ENCODE measurements at regions not wholly inside any gene's neighbourhood (a gene's known extent, or its start where the extent isn't known, plus 50 kb on each side); places are given as distances from the start of the nearest gene placed in this dataset.
A peak's percentile ranks its signal among the peaks of the same experiment; 100 is the strongest.
"Not testable (repeated sequence)": the region's sequence is repeated elsewhere in the genome, so short reads cannot be mapped to it uniquely, and the experiment has no call there.

DNA sequence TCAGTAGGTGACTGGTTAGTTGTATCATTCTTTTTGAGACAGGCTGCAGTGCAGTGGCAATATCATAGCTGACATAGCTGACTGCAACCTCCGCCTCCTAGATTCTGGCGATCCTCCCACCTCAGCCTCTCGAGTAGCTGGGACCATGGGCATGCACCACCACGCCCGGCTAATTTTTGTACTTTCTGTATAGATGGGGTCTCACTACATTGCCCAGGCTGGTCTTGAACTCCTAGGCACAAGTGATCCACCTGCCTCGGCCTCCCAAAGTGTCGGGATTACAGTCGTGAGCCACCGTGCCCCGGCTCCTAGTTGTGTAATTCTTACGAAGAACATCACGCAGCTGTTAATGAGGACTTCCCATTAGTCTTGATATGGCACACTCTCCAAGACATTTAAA lies 123.4 kb upstream of the VKORC1L1 start:
- DNase-seq, result no peak

DNA sequence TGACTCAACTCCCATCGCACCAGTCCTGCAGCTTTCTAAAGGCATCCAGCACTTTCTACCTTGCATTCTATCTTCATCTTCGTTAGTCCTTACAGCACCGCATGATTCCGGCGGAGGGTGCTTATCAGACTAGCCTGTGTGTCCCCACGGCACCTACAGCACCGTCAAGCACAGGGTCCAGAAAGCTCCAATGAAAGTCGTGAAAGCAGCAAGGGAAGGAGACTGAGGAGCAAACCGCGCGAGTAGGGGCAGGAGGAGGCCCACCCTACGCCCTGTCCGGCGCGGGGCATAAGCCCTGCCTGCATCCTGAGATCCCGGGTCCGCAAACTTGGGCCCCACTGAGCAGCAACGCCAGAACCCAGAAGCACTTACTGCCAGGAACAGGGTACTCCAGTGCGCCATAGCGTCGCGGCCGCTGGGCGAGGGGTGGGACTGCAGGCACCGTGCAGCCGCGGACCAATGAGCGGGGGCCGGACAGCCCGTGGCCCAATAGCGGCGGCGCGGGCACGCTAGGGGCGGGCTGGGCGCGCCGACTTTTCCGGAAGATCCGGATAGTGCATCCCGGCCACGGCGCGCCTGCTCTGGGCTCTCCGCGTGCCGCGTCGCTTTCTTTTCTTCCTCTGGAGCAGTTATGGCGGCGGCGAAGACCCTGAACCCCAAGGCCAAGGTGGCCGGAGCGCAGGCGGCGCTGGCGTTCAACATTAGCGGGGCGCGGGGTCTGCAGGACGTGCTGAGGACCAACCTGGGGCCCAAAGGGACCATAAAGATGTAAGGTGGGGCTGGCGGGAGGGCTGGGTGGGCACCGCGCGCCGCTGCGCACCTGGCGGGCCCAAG lies 122.1 kb upstream of the VKORC1L1 start:
- DNase-seq, result peak; percentile 74

DNA sequence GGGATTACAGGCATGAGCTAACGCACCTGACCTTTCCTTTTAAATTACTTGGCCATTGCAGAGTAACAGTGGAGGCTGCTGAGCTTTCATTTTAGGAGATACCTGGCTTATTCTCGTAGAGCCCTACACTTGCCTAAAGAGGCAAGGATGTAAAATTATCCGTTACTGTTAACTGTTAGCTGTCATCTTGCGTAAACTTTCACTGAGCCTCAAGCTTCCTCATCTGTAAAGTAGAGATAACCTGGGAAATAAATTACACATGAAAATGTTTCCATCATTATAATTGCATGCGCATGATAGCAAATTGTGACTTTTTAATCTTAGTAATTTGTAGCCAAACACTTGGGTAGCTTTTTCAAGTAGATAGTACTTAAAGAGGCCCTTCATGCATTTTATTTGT lies 118.8 kb upstream of the VKORC1L1 start:
- not testable (repeated sequence) for DNase-seq

DNA sequence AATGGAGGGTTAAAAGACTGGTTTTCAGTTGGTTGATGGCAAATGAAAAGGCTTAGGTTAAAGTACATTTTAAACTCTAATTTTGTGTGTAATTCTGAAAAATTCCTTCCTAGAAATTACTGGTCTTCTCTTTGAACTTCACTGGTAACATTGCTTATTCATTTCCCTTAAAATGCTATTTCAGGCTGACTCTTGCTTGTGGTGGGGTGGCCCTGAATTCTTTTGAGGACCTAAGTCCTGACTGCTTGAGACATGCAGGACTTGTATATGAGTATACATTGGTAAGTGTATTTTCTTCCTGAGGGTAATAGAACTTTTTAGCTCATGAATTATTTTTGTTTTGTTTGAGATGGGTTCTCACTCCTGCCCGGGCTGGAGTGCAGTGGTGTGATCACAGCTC lies 113.9 kb upstream of the VKORC1L1 start:
- not testable (repeated sequence) for DNase-seq

DNA sequence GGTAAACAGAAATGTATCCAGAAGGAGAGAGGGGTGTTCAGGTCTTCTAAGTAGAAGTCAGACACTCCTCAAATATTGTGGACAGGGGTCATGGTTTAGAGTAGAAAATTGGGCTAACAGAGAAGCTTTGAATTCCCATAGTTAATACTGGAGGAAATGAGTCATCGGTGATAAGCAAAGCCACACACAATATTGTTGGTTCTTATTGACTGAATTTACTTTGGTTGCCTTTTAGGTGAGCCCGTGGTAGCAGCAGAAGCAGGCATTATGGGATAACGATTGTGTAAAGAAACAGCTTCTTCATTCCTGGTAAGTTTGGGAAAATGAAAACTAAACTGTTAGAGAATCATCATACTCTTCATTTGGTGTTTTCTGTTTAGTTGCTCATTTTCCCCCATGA lies 110.2 kb upstream of the VKORC1L1 start:
- not testable (repeated sequence) for DNase-seq

DNA sequence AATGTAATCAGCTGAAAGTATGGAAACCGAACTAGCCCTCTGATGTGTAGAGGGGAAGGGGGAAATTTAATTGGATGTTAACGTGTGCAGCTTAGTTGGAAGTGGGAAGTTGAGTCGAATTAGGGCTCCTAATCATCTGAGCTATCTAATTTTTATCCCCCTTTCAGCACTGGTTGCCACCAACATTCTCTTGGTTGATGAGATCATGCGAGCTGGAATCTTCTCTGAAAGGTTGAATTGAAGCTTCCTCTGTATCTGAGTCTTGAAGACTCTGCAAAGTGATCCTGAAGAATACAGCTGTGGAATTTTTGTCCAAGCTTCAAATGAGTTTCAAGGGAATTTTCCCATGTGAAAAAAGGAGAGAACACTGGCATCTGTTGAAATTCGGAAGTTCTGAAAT lies 109.8 kb upstream of the VKORC1L1 start:
- DNase-seq, result not testable (repeated sequence)

DNA sequence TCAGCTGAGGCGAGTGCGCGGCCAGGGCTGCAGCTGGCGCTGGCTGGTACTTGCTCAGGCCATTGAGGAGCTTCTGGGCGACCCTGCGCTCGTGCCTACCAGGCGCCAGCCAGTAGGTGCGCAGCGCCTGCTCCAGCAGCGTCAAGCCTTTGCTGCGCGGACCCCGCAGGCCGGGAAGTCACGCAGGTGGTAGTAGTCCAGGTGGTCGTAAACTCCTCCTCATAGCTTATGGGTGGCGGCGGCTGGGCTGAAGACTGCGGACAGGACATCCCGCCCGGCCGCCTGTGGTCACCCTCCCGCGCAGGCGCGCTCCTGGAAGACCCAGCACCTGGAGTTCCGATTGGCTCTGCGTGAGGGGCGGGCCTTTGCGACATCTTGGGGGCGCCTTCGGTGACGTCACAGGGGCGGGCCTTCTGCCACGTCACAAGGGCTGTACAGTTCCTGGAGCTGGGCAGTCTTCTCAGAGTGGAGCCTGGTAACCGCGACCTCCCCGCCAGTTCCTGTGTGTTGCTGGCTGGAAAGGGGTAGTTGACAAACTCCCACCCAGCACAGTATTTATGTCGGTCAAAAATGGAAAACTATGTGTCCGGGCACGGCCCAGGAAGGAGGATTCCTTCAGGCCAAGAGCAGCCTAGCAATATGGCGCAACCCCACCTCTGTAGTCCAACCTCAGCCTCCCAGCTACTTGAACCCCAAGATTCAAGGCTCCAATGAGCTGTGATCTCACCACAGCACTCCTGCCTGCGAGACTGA lies 102.2 kb upstream of the VKORC1L1 start:
- DNase-seq, result peak; percentile 20

DNA sequence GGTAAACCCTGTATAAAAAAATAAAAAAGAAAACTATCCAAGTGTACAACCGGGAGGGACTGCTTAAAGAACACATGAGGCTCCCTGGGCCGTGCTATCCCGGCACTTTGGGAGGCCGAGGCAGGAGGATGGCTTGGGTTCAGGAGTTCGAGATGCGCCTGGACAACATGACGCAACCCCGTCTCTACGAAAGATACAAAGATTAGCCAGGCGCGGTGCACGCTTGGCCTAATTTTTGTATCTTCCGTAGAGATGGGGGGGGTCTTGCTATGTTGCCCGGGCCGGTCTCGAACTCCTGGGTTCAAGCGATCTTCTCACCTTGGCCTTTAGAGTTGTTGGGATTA lies 101.7 kb upstream of the VKORC1L1 start:
- not testable (repeated sequence) for DNase-seq

DNA sequence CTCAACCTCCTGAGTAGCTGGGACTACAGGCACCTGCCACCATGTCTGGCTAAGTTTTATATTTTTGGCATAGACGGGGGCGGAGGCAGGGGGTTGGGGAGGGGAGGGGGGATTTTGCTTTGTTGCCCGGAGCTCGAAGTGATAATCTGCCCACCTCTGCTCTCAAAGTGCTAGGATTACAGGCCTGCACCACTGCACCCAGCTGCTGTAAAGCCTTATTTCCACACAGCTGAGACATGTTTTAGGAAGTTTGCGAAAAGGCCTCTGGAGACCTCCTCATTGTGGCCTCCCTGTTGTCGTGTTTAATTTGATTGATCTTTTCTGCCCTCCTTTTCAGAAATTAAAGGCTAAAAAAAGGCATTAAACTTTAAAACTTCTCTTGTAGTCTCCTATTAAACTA lies 96.2 kb upstream of the VKORC1L1 start:
- DNase-seq, result not testable (repeated sequence)

DNA sequence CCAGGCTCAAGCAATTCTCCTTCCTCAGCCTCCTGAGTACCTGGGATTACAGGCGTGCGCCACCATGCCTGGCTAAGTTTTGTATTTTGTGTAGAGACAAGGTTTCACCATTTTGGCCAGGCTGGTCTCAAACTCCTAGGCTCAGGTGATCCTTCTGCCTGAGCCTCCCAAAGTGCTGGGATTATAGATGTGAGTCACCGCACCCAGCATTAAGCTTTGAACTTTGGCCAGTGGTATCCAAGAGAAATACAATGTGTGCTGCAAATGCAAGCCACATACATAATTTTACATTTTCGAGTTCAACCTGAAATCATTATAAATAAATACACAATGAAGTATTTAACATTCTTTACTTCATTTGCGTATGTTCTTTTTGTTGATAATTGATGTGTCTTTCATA lies 82.9 kb upstream of the VKORC1L1 start:
- DNase-seq, result not testable (repeated sequence)

DNA sequence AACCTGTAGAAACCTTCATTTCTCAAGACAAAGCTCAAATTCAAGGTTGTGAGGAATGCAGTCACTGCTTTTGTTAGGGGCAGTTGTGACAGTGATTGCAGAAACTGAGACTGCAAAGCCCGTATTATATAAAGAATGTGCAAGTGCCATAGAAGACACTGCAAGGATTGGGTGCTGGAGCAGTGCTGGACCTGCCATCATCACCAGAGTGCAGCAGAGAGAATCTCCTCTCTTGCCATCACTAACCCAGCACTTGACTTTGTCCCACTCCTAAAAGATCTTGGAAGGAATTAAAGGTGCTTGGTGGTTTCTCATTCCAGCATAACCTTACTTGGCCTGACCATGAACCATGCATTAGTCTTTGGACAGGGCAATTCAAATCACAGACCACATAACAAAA lies 81.1 kb upstream of the VKORC1L1 start:
- not testable (repeated sequence) for DNase-seq

DNA sequence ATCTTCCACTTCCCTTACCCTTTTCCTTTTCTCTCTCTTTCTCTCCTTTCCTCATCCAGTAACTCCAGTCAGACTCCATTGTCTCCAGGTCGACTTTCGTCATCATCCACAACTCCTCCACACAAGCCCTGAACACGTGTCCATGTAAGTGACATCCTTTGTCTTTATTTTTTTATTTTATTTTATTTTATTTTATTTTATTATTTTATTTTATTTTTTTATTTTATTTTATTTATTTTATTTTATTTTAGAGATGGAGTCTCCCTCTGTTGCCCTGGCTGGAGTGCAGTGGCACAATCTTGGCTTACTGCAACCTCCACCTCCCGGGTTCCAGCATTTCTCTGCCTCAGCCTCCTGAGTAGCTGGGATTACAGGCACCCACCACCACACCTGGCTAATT lies 80.1 kb upstream of the VKORC1L1 start:
- not testable (repeated sequence) for DNase-seq

DNA sequence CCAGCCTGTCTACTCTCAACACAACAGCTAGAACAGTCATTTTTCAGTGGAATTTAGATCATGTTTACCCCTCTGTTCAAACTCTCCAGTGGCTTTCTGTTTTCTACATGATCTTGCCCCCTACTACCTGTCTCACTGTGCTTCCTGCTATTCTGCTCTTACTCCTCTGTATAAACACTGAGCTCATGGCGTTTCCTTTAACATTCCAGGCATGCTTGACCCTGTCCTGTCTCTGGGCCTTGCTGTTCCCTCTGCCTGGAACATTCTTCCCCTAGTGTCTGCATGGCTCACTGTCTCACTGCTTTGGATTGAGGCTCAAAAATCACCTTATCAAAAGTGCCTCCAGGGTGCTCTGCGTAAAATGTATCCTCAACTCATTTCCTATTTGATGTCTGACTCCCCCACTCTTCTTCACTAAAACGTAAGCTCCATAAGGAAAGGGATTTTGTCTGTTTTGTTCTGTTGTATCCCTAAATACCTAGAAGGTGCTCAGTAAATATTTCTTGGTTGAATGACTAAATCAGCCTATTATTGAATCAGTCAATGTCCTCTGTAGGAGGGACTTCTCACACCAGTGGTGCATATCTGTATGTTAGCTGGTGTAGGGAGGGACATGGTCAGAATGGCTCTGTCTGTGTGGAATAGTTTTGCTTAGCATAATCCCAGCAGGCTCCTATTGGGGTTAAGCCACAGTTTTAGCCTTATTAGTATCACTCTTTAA lies 78.0 kb upstream of the VKORC1L1 start:
- DNase-seq, result not testable (repeated sequence)

DNA sequence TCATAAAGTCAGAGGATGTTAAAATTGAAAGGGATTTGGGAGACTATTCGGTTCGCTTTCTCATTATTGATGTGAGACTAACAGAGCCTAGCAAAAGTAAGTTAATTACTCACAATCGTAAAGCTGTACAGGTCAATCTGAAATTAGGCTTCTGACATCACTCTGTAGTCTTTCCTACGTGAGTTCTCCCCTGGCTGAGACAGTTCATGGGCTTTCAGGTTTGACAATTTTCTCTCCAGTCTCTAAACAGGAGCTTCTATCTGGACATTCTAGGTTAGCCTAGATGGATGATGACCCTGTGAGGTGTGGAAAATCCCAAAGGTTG lies 77.5 kb upstream of the VKORC1L1 start:
- not testable (repeated sequence) for DNase-seq

DNA sequence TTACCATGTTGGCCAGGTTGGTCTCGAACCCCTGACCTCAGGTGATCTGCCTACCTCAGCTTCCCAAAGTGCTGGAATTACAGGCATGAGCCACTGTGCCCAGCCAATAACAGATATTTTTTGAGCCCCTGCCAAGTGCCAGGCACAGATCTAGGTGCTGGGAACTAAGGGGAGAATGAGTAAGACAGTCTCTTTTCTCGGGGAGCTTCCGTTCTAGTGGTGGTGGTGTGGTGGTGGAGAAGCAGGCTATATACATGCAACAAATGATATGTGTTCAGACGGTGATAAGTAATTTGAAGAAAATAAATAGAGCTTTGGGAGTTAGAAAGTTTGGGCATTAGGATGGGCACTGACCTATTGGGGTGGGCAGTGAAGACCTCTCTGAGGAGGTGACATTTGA lies 76.7 kb upstream of the VKORC1L1 start:
- DNase-seq, result no peak

DNA sequence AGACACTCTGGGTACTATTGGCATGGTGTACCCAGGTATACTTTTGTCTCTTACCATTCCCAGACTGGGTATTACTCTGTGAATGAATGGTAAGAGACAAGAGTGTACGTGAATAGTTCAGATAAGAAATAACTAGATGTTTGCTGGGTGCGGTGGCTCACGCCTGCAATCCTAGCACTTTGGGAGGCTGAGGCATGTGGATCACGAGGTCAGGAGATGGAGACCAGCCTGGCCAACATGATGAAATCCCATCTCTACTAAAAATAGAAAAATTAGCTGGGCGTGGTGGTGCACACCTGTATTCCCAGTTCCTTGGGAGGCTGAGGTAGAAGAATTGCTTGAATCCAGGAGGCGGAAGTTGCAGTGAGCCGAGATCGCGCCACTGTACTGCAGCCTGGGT lies 75.8 kb upstream of the VKORC1L1 start:
- DNase-seq, result not testable (repeated sequence)

DNA sequence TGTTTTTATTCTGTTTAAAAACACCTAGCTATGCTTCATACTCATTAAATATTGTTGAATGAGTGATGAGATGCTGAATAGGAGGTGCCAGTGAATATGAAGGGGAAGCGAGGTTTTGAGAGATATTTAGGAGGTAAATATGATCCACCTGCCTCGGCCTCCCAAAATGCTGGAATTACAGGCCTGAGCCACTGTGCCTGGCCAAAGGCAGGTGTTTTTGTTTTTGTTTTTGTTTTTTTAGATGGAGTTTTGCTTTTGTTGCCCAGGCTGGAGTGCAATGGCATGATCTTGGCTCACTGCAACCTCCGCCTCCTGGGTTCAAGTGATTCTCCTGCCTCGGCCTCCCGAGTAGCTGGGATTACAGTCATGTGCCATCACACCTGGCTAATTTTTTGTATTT lies 75.3 kb upstream of the VKORC1L1 start:
- not testable (repeated sequence) for DNase-seq

DNA sequence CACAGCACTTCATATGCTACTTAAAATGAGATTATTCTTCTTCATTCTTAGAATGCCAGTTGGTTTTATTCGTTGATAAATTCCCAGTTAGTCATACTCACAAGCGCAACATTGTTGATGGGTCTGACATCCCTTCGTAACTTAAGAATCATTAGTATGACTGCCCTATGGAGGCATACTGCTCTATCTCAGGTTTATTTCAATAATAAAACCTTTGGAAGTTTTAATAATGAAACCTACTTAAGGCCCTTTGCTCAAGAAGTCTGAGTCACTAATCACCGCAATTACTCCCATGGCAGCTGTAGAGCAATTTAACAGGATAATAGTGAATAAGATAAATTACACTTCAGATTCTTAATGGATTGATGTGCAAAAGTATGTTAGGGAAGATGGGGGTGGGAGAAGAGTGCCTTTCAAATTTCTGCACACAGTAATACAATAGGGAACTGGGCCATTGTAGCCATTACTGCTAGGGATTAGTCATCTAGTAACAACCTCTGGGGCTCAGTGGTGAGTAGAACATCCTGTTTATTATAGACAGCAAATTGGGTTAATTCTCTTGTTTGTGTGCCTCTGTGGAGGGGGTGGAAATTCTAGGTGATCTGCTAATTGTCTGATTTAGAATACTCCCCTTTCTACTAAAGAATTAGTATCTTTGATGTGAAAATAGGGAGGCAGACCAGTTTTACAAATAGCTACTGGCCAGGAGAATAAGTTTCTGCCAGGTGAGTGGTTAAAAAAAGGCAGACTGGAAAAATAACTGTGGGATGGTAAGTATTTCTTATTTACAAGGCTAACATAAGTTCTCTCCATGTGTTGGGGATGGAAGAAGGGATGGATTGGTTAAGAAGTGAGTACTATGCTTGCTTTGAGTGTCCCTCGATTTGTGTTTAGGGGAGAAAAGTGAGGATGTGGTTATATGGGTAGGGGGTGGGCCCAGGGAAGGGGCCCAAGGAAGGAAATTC lies 74.5 kb upstream of the VKORC1L1 start:
- no peak for DNase-seq

DNA sequence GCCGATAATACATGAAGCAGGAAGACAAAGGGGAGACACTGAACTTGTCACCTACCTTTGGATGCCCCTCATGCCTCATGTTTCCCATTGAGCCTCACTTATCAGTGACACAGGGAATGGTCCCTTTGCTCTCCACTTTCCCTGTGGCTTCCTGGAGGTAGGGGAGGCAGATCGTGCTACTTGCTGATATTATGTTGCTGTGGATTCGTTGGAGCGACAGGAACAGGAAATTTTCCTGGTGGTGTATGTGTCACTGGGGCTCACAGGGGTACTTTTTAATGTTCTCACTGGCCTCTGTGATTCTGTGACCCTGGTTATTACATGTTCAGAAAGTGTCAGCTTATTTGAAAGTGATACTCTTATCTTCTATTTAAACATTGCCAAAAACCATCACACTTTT lies 72.7 kb upstream of the VKORC1L1 start:
- DNase-seq, result not testable (repeated sequence)

DNA sequence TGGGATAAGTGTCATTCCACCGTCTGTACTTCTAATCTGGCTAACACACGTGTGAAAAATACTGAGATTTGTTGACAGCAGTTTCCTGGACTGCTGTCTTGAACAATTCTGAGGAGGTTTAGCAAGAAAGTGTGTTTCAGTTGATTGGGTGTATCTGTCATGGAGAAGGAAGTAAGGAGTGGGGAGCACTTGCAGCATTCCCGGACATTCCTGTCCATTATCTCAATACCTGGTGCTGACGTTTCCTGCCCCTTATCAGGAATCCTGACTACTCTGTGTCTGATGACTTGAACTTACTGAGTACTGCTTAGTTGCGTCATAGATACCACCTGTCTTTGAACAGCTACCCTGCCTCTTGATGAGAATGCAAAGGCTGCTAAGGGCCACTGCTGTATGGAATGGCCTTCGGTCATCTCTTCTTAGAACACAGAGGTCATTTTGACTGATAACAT lies 72.0 kb upstream of the VKORC1L1 start:
- DNase-seq, result no peak

DNA sequence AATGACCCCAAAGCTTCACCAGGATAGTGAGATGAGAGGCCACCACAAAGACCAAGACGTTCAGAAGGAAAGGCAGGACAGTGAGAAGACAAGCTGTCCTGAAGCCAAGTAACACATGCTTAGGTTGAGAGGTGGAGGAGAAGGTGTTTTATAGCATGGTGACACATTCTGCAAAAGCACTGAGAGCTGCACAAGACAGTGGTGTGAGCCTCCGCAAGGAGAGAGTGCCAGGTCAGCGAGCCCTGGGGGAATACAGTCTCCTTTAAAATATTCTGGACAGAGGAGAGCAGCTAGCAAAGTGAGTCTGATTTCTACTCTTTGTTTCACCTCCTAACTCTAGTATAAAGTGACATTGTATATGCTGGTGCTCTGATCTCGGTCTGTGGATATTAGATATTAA lies 68.0 kb upstream of the VKORC1L1 start:
- DNase-seq, result no peak

DNA sequence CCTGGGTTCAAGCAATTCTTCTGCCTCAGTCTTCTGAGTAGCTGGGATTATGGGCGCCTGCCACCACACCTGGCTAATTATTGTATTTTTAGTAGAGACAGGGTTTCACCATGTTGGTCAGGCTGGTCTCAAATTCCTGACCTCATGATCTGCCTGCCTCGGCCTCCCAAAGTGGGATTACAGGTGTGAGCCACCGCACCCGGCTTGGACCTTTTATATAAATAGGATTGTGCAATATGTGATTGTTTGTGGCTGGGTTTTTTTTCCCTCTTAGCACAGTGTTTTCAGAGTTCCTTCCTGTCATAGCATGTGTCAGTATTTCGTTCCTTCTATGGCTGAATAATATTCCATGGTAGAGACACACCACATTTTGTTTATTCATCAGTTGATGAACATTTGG lies 65.8 kb upstream of the VKORC1L1 start:
- DNase-seq, result not testable (repeated sequence)
